NCI-H1417 (cell line): ENCODE measurements at regions not wholly inside any gene's neighbourhood (a gene's known extent, or its start where the extent isn't known, plus 50 kb on each side); places are given as distances from the start of the nearest gene placed in this dataset.
A peak's percentile ranks its signal among the peaks of the same experiment; 100 is the strongest.

Experiments used
- DNase-seq, 3 experiments: peaks; one replicate each; lab custom pipeline; 2025; lab: John Stamatoyannopoulos, UW

DNA sequence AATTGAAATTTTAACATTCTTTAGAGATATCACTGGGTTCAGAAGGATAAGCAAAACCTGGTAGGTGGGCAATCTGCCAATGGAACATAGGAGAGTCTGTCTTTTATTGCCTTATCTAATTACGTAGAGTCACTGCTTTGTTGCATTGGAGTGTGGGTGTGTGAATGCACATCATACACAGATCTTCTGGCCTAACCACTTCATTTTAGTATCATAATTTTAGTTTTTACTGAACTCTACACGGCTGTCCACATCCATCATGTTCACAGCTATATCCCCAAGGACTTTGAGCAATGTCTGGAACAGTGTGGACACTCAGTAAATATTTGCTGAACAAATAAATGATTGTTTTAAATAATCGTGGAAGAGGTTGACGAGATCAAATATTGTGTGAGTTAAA is 104.6 kb upstream of the AKIRIN2 start:
- peak in 2 of 3 experiments; percentile 39 to 68 for DNase-seq

DNA sequence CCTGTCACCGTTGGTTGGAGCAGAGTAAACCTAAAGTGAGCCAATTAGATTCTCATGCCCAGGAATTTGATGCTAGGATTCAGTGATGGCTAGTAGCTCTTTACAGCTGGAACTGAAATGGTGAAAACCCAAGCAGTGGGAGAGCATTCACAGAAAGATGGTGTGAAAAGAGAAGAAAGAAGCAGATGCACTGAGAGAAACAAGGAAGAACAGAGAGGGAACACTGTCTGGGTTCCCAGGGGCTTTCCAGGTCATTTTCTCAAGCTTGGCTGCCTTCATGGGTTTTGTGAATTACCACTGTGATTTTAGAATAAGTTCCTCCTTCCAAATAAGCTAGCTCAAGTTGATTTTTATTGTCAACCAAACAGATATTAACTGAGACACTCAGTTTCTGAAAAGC is 104.1 kb upstream of the AKIRIN2 start:
- DNase-seq, result no peak

DNA sequence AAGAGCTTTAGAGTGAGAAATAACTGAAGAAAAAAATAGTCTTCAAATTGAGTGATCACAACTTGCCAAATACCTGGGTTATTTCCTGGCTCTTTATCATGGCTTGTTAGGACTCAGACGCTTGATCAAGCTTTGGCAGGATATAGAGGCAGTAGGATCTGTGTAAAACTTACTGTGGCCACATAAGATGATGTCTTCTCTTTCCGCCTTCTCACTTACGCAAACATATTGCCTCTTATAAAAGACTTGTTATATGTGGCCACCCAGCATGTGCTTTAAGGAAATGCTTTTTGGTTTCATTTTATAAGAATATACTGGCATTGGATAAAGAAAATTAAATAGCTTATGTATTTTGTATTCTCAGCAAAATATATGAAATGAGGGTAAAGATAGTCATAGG is 101.8 kb upstream of the AKIRIN2 start:
- no peak for DNase-seq

DNA sequence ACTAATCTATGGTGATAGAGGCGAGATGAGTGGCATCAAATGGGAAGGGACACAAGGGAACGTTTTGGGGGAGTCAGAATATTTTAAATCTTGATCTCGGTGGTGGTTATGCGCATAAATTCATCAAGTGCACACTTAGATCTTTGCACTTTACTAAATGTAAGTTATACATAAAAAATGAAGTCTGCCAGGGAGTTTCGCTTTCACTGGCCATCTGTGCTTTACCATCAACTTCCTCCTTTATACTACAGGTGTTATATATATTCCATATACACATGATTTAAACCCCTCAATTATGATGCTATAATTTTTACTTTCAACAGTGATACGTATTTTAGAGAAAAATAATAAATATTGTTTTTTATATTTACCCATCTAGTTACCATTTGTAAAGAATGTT is 97.6 kb upstream of the AKIRIN2 start:
- no peak for DNase-seq

DNA sequence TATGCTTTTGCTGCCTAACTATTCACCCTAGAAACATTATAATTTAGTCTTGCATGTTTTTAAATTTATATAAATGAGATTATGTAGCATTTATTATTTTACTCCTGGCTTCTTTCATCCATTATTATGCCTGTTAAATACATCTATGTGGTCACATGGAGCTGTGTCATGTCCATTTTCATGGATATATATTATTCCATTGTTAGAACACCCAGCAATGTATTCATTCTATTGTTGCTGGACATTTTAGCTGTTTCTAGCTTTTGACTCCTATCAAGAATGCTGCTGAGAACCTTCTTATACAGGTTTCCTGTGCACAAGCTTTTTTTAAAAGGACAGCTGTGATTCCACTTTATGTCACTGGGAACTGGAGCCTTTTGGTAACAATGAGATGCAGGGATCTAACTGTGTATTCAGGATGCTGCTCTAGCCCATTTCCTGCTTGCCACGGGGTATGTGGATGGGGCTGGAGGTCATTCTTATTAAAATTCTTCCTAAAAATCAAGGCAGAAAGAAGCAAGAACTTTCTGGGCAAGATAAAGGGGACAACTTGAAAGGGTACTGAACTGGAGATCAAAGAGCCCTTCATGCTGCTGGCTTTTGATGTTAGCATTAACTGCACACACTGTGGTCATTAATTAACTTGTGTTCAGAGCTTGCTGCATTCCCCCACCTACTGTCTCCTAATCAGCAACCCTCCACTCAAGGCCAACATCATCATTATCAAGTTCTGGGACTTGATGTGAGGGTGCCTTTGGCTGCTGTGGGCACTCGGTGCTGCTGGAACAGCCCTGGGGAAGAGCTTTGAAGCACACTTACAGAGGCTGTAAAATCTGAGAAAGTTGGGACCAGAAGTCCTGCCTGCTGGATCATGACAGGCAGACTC is 96.6 kb upstream of the AKIRIN2 start:
- DNase-seq, result no peak

DNA sequence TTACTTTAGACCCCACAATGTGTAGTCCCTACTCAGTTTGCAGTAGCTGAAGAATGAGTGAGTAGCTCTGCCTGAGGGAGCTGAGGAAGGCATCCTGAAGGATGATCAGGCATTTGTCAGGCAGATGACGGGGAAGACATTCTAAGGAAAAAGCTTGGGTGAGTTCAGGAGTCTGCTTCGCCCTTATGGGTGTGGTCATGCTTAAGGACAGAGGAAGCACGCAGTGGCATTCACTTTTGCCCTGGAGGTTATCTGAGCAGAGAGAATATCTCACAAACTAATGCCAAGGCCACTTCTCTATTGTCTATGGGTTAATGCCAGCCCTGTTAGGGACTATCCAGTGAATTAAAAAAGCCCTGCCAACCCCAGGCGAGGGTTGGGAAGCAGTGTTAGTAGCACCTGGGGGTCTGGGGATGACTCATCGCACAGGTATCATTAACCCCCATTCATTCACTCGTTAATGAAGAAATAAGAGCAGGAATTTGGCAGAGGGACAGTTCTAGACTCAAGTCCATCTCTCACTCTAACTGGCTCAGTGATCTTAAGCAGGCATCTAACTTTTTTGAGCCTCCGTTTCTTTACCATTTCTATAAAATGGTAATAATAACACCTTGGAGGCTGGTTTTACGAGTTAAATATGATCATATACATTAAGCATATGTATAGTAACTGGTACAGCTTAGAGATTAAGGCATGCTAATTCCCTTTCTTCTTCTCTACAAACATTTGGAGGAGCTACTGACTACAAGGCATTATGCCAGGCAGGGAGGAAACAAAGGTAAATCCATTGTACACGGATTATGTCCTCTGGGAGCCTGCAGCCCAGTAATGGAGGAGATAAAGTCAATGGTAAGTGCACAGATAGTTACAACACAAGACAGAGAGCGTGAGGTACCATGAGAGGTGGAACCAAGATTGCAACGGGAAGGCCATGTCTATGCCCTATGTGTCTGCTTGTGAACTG is 93.2 kb upstream of the AKIRIN2 start:
- no peak for DNase-seq

DNA sequence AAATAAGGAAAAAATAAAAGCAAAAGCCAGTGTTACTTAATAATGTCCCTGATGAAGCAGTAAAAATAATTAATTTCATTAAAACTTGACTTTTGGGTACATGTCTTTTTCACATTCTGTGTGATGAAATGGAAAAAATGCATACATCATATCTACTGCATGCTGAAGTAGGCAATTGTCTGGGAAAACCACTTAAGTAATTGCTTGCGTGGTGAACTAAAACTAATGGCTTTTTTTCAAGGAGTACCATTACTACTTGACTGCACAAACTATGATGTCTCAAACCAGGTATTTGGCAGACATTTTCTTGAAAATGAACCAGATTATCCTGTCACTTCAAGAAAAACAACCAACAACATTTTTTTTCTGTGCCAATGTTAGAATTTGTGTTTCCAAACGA is 91.3 kb upstream of the AKIRIN2 start:
- DNase-seq, result peak in 1 of 3 experiments; percentile 45

DNA sequence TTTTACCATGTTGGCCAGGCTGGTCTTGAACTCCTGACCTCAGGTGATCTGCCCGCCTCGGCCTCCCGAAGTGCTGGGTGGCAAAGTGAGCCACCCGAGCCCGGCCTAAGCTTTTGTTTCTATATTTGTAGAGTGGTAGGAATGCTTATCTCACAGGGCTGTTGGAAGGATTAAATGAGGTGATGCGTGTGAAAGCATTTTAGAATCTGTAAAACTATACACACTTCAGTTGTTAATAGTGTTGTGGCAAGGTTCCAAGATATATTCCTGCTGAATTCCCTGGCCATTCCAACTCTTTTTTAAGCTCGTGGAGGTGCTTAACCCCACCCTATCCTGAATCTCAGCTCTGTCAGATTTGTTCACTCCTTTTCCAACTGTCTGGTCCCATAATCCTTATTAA is 89.9 kb upstream of the AKIRIN2 start:
- DNase-seq, result no peak

DNA sequence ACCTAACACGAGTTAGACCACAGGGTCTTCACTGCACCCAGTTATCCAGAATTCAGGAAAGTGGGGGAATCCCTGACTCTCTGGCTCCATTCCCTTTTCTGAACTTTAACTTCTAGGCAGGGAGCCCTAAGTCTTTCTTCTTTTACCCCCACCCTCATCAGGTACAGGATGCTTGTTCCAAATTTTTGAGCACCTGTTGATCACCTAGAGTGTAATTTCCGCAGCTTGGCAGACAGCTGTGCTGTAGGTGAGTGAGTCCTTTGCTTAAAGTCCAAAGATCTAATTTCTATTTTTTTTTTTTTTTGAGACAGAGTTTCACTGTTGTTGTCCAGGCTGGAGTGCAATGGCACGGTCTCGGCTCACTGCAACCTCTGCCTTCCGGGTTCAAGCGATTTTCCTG is 89.5 kb upstream of the AKIRIN2 start:
- DNase-seq, result no peak

DNA sequence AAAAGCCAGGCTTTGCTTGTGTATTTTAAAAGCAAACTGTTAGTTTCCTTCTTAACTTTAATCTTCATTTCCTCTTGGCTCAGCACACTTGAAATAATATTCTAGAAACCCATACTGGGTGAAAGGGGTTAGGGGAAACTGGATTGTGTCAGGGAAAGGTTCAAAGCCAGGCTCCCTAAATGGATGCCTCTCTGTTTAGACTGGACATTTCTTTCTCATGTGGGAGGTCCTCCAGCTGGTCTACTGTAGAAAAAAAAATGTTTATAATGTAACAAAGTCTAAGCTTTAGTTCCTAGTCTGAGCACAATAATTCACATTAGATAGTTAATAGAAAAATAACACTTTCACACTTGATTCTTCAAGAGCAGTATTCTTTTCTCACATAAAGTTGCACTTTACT is 89.0 kb upstream of the AKIRIN2 start:
- no peak for DNase-seq

DNA sequence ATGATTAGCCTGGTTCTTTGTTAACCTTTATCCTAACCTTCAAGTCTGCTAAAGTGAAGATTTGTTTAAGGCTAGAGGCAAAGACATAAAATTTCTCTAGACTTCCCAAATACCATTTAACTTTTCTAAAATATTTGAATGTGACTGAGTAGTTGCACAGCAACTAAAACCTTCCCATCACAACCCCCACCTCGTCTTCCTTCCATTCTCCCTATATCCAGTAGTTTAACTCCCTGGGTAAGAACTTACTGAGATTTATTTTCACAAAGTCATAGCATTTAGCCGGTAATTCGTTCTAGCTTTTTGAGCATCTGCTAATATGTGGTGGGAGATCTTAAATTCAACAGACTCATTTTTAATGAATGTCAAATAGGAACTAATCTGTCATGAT is 87.9 kb upstream of the AKIRIN2 start:
- DNase-seq, result no peak

DNA sequence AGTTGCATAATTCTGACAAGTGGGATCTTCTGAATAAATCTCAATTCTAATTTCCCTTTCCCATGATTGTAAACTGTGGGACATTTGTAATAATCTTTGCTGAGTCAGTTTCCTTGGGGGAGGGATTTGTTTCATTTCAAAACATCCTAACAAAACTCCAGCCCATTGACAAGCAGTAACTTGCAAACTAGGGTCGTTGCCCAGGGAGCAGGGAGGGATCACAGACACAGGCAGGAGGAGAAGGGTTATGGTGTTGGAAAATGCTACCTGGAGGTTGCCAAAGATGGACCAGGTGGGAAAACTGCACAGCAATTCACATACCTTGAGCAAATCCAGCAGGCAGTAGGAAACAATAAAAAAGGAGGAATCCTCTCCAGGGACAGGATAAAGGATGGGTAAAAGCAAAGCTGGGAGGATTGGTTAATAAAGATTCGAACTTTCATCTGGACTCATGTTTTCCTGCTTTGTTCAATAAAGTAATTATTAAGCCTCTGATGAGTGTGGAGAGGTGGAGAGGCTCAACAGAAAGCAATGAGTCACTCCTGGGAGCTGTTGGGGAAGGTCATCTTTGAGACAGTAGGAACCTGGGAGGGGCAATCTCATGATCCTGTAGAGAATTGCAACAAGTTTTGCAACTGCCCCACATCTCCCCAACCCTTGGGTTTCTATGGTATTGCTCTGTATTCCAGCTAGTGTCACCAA is 87.3 kb upstream of the AKIRIN2 start:
- DNase-seq, result peak in 1 of 3 experiments; percentile 11

DNA sequence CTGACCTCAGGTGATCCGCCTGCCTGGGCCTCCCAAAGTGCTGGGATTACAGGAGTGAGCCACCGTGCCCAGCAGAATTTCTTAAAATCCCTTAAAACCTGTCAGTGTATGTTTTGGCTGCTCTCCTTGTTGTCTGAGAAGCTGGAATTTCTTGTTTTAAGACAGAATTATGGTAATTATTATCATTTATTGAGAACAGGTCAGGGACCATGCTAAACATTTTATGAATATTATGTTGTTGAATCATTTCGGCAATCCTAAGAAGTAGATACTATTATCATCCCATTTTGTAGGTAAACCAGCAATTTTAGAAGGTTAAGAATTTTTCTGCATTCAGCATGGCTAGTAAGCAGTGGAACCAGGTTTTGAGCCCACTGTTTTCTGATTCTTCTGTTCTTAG is 86.1 kb upstream of the AKIRIN2 start:
- DNase-seq, result no peak

DNA sequence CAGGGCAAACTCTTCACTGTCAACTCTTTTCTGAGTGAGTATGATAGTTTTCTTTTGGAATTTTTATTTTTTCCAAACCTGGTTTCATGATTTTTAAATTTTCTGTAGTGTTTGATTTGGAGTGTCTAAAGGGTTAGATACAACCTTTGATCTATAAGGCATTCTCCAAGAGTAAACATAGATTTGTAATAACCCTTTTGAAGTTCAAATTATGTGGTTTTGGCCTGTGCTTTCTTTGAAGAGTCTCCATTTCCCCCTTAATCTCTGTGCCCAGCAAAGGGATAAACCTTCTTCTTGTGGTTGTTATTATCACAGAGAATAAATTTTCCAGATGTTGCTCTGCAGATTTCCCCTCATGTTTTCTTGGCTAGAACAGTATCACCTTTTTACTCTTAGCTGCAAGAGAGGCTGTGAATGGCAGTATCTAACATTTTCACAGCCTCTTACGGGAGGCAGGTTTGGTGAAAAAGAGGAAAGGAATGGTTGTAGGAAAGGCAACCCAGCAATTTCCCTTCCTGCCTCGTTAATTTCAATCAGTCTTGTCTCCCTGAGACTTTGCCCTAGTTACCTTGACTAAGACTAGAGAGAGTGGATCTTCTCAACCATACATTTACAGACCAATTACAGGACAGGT is 83.3 kb upstream of the AKIRIN2 start:
- no peak for DNase-seq

DNA sequence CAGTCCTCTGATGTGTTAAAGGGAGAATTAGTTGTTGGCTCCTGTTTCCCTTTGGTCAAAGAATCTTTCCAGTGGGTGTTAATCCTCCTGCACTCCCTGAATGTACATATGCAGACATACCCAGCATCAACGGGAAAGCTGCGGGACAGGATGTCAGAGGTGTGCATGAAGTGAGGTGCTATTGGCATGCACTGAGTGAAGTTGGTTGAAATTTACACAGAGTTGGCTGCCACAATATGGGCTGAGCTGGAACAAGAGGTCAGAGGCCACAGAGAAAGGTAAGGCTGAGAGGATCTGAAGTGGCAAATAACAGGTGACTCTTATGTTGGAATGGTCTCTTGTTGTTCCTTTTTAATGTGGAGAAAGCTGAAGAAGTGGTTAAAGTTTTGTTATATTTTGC is 82.7 kb upstream of the AKIRIN2 start:
- no peak for DNase-seq

DNA sequence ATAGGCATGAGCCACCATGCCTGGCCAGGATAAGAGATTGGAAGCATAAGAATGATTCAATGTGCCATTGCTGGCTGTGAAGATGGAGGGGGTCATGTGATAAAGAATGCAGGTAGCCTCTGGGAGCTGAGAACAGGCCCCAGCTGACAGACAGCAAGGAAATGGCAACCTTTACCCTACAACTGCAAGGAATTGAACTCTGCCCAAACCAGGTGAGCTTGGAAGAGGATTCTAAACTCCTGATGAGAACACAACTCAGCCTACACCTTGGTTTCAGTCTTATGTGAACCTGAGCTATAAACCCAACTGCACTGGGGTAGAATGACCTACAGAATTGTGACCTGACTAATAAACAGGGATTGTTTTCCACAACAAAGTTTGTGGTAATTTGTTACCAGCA is 82.0 kb upstream of the AKIRIN2 start:
- DNase-seq, result no peak

DNA sequence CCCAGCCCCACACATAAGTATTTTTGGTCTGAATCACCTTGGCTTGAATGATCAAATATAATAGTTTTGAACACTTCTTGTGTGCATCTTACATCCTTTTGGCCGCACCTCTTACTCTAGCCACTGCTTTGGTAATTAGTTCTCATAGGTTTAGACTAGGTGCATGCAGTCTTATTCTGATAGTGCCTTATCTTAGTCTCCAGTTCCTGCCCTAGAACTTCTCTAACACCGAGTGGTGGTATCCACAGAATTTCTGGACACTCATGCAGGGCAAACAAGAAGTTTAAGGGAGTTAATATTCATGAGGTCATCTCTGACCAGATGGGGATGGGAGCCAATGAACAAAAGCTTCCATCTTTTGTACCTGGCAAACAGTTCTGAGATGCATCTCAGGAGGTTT is 77.5 kb upstream of the AKIRIN2 start:
- no peak for DNase-seq

DNA sequence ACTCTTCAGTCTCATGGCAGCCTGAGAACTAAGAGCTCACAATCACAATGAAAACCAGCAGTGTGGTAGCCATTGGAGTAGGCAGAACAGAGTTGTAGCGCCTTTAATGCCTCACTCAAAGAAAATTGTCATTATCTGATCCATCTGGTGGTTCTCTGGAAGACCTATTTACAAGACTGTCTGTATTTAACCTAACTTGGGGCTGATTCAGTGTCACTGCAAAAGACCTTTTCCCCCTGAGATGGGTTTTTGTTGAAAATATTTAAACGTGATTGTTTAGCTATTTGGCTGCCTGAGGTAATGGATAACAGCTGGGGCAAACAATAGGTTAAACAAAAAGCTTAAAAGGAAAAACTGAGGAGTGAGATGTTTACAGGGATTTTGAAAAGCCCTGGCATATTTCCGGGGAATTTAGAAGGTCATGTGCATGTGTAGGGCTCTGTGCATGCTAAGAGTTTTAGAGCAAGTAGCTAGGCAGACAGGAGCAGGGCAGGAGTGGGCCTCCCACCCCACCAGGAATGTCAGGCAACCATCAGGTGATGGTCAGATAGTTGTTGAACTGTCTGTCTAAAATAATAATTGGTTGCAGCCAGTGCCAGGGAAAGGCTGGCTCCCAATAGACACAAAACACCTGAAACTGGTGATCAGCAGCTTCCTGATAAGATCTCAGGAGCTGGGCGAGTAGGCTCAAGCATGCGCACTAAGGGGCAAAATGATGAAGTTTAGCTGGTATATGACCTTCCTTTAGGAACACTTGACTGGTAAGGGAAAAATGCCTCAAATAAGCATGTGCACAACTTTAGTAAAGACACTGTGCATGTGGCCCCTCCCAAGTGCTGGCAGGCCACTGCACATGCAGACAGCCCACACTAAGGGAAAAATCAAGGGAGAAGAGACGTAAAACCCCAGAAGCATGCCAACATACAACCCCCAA is 70.8 kb upstream of the AKIRIN2 start:
- peak in 1 of 3 experiments; percentile 38 for DNase-seq

DNA sequence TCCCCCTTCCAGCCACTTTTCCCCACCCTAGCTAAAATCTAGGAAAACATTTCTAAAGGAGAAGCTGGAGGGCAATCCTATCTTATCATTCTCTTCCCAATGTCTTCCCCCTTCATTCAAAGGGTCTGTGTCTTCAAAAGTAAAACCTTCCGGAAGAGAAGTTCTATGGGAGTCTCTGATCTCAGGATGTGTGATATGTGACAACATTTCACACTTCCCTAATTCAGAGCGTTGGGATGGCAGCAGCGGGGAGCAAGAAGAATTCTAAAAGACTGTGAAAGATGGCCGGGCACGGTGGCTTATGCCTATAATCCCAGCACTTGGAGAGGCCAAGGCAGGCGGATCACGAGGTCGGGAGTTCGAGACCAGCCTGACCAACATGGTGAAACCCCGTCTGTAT is 65.4 kb upstream of the AKIRIN2 start:
- DNase-seq, result no peak

DNA sequence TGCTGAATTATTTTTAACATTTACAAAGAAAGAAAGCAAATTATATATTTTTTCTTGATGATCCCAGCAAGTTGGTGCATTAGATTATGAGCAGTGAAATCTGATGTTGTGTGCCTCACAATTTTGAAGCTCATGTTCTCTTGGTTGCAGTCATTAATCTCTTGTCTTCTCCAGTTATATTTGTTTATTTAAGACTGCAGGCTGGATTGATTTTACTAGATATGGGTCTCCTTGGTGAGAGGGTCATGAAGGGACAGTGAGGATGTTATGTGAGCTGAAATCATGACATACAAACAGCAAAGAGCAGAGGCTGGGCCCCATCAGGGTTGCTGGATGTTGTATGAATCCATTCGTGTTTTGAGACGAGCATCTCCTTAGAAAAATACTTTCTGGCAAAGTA is 64.2 kb upstream of the AKIRIN2 start:
- peak in 1 of 3 experiments; percentile 9 for DNase-seq

DNA sequence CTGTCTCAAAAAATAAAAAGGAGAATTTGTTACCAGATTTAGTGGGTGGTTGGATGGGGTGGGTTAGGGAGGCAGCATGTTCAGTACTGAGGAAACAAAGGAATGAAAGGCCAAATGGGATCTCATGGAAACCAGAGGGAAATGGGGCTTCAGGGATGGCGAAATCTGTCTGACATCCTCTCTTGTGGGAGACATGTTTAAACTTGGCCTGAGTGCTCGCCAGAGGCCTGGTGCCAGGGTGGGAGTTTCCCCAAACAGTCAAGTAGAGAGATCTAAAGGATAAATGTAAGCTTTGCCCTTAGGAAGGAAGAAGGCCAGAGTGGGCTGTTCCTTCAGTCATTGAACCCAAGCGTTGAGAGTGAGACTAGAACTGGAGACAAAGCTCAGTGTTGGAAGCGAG is 61.9 kb upstream of the AKIRIN2 start:
- no peak for DNase-seq
